ENCODE measurements at regions not wholly inside any gene's neighbourhood (a gene's known extent, or its start where the extent isn't known, plus 50 kb on each side); places are given as distances from the start of the nearest gene placed in this dataset.

DNA sequence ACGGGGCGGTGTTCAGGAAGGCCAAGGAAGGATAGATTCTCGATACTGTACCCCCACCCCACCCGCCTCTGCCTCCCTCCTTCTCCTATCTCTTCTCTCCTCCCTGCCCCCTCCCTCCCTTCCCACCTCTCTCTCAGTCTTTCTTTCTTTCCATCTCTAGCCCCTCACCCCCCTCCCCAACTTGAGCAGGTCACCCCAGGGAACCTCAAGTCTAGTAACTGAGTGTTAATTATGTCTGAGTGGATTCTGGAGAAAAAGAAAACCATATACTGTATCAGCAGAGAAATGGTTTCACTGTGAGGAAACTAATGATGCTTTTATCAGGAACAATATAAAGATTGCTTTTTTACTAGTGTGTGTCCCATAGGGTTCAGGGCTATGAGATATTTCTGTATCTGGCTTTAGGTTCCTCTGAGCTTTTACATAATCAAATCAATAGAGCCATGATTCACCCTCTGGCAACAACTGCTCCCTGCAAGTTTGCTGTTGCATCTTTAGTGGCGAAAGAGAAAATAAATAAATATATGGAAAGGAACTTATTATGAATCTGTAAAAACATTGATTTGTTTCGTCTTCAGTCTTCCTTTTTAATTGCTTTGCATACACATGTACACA lies 639.7 kb downstream of the CCDC171 start:
- no peak for DNase-seq (ENCODE audit: low read depth, low spot score)
- peaks cover 5% of the 10 kb centered on the region for H3K4me1 ChIP-seq (ENCODE audit: control insufficient read depth, extremely low read depth, insufficient read depth, low read length)
- no peaks in the 10 kb centered on the region for H3K36me3 ChIP-seq (ENCODE audit: control insufficient read depth in 2 of 2, extremely low read depth in 1 of 2, insufficient read depth in 2 of 2, low read length in 2 of 2)
- no peak overlapping the region for H3K27ac ChIP-seq (ENCODE audit: control insufficient read depth, insufficient read depth, low read length)
- H3K9me3 ChIP-seq (ENCODE audit: control insufficient read depth, low read depth, low read length) = no peaks in the 10 kb centered on the region
- H3K4me2 ChIP-seq (ENCODE audit: control insufficient read depth, extremely low read depth, insufficient read depth, low read depth, low read length) = no peak overlapping the region
- H3K79me2 ChIP-seq (ENCODE audit: control insufficient read depth, insufficient read depth, low read length) = no peaks in the 10 kb centered on the region
- no peak overlapping the region for H3K4me3 ChIP-seq (ENCODE audit: control insufficient read depth in 2 of 3, extremely low read depth in 1 of 3, insufficient read depth in 2 of 3, low read depth in 1 of 3, low read length in 3 of 3)
- FAIRE-seq = peak; percentile 17
- dilution Hi-C loops (cut with MboI; ENCODE audit: extremely low pct_ligation_motif_present, low sequenced_read_pairs) = no loop called here
- no peak overlapping the region for H2AFZ ChIP-seq (ENCODE audit: control insufficient read depth, low read length)
- no peaks in the 10 kb centered on the region for H4K20me1 ChIP-seq (ENCODE audit: control insufficient read depth, extremely low read depth, insufficient read depth, low read length)
- no peak for TF ChIP-seq EZH2 (IDR thresholded peaks at IDR 0.05; ENCODE audit: low read length)
- TF ChIP-seq CTCF (optimal IDR thresholded peaks at IDR 0.05 in 1 of 3, IDR thresholded peaks at IDR 0.05 in 1 of 3, conservative IDR thresholded peaks at IDR 0.05 in 1 of 3; ENCODE audit: extremely low read depth in 1 of 3, insufficient read depth in 2 of 3, low read length in 3 of 3) = no peak
- H3K9ac ChIP-seq (ENCODE audit: control insufficient read depth, extremely low read depth, insufficient read depth, low read length) = no peak overlapping the region
- no peaks in the 10 kb centered on the region for H3K9me1 ChIP-seq (ENCODE audit: control insufficient read depth, extremely low read depth, insufficient read depth, low read length)
- no peaks in the 10 kb centered on the region for H3K27me3 ChIP-seq (ENCODE audit: control insufficient read depth, extremely low read depth, insufficient read depth, low read length)

GRCh38 chr9:16193066-16193465 lies 640.2 kb downstream of the CCDC171 start:
- TF ChIP-seq CTCF (optimal IDR thresholded peaks at IDR 0.05 in 1 of 3, IDR thresholded peaks at IDR 0.05 in 1 of 3, conservative IDR thresholded peaks at IDR 0.05 in 1 of 3; ENCODE audit: extremely low read depth in 1 of 3, insufficient read depth in 2 of 3, low read length in 3 of 3) (no peak), EZH2 (IDR thresholded peaks at IDR 0.05; ENCODE audit: low read length) (no peak)
- no peaks in the 10 kb centered on the region for H3K79me2 ChIP-seq (ENCODE audit: control insufficient read depth, insufficient read depth, low read length)
- H3K4me3 ChIP-seq (ENCODE audit: control insufficient read depth in 2 of 3, extremely low read depth in 1 of 3, insufficient read depth in 2 of 3, low read depth in 1 of 3, low read length in 3 of 3) = no peak overlapping the region
- no peak for FAIRE-seq
- H3K27me3 ChIP-seq (ENCODE audit: control insufficient read depth, extremely low read depth, insufficient read depth, low read length) = no peaks in the 10 kb centered on the region
- H3K4me2 ChIP-seq (ENCODE audit: control insufficient read depth, extremely low read depth, insufficient read depth, low read depth, low read length) = no peak overlapping the region
- no peak overlapping the region for H2AFZ ChIP-seq (ENCODE audit: control insufficient read depth, low read length)
- H4K20me1 ChIP-seq (ENCODE audit: control insufficient read depth, extremely low read depth, insufficient read depth, low read length) = no peaks in the 10 kb centered on the region
- H3K9ac ChIP-seq (ENCODE audit: control insufficient read depth, extremely low read depth, insufficient read depth, low read length) = no peak overlapping the region
- no peak overlapping the region for H3K27ac ChIP-seq (ENCODE audit: control insufficient read depth, insufficient read depth, low read length)
- dilution Hi-C loops (cut with MboI; ENCODE audit: extremely low pct_ligation_motif_present, low sequenced_read_pairs) = no loop called here
- H3K36me3 ChIP-seq (ENCODE audit: control insufficient read depth in 2 of 2, extremely low read depth in 1 of 2, insufficient read depth in 2 of 2, low read length in 2 of 2) = no peaks in the 10 kb centered on the region
- no peaks in the 10 kb centered on the region for H3K9me3 ChIP-seq (ENCODE audit: control insufficient read depth, low read depth, low read length)
- H3K9me1 ChIP-seq (ENCODE audit: control insufficient read depth, extremely low read depth, insufficient read depth, low read length) = no peaks in the 10 kb centered on the region
- DNase-seq (ENCODE audit: low read depth, low spot score) = no peak
- H3K4me1 ChIP-seq (ENCODE audit: control insufficient read depth, extremely low read depth, insufficient read depth, low read length) = peaks cover 5% of the 10 kb centered on the region
